ENCODE measurements at regions not wholly inside any gene's neighbourhood (a gene's known extent, or its start where the extent isn't known, plus 50 kb on each side); places are given as distances from the start of the nearest gene placed in this dataset.

DNA sequence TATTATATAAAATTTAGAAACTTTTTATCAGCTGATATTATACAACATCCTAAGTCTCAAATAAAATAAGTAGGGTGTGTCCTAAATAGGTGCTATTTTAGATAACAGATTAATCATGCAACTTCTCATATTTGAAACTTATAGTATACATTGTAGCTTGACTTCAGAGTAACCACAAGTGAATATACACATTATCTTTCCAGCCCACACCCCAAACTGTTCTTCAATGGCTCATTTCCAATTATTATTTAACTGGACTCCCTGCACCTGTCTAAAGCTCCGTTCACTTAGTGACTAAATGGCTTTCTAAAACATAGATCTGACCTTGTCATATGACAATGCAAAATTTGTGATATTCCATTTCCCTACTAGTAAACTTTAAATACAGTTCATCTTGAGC is 490.9 kb upstream of the RGMB start:
- TF ChIP-seq, protein P1, sequence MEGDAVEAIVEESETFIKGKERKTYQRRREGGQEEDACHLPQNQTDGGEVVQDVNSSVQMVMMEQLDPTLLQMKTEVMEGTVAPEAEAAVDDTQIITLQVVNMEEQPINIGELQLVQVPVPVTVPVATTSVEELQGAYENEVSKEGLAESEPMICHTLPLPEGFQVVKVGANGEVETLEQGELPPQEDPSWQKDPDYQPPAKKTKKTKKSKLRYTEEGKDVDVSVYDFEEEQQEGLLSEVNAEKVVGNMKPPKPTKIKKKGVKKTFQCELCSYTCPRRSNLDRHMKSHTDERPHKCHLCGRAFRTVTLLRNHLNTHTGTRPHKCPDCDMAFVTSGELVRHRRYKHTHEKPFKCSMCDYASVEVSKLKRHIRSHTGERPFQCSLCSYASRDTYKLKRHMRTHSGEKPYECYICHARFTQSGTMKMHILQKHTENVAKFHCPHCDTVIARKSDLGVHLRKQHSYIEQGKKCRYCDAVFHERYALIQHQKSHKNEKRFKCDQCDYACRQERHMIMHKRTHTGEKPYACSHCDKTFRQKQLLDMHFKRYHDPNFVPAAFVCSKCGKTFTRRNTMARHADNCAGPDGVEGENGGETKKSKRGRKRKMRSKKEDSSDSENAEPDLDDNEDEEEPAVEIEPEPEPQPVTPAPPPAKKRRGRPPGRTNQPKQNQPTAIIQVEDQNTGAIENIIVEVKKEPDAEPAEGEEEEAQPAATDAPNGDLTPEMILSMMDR (IDR thresholded peaks at IDR 0.05; ENCODE audit: poor library complexity), result no peak
- TF ChIP-seq EZH2 (IDR thresholded peaks at IDR 0.05; ENCODE audit: borderline replicate concordance), result no peak
